Neural progenitor cell (in vitro differentiated cells): ENCODE measurements at regions not wholly inside any gene's neighbourhood (a gene's known extent, or its start where the extent isn't known, plus 50 kb on each side); places are given as distances from the start of the nearest gene placed in this dataset.

Source experiments
- CTCF ChIP-seq: fragments of 200-600 bp; sonication (generic); IDR thresholded peaks from 2 replicates; pipeline ENCODE4 v1.5.1; 2017; ENCODE audit warnings: antibody characterized with exemption, mild to moderate bottlenecking
- EZH2 ChIP-seq: fragments of 200-600 bp; sonication (generic); IDR thresholded peaks from 2 replicates; pipeline ENCODE4 v1.6.1; 2017; ENCODE audit warnings: antibody characterized with exemption, mild to moderate bottlenecking, moderate library complexity
- EZH2phosphoT487 ChIP-seq: fragments of 200-600 bp; sonication (generic); IDR thresholded peaks from 2 replicates; pipeline ENCODE4 v1.6.1; 2017; ENCODE audit warnings: antibody characterized with exemption

- no peak for TF ChIP-seq CTCF
- no peak for TF ChIP-seq EZH2
- no peak for TF ChIP-seq EZH2phosphoT487
These were observed 166.3 kb upstream of the ARGLU1 start for GRCh38 chr13:106734198-106734597.
